ENCODE measurements at regions not wholly inside any gene's neighbourhood (a gene's known extent, or its start where the extent isn't known, plus 50 kb on each side); places are given as distances from the start of the nearest gene placed in this dataset.

- H3K4me3 ChIP-seq (ENCODE audit: control insufficient read depth, low read depth, low read length) = no peak overlapping the region
- DNase-seq (ENCODE audit: low read depth) = peak; percentile 89
- TF ChIP-seq CTCF (conservative IDR thresholded peaks at IDR 0.05; ENCODE audit: control insufficient read depth, insufficient read depth, low read depth, low read length) = peak; percentile 17
Observed at GRCh38 chr16:51409001-51409675, 258.1 kb upstream of the SALL1 start.

- DNase-seq (ENCODE audit: low read depth) = peak; percentile 89
- TF ChIP-seq CTCF (conservative IDR thresholded peaks at IDR 0.05; ENCODE audit: control insufficient read depth, insufficient read depth, low read depth, low read length) = no peak
- H3K4me3 ChIP-seq (ENCODE audit: control insufficient read depth, low read depth, low read length) = no peak overlapping the region
Observed at GRCh38 chr16:51408357-51408756, 257.3 kb upstream of the SALL1 start.

GRCh38 chr16:51407921-51408320, 256.9 kb upstream of the SALL1 start:
- peak; percentile 51 for DNase-seq (ENCODE audit: low read depth)
- H3K4me3 ChIP-seq (ENCODE audit: control insufficient read depth, low read depth, low read length) = no peak overlapping the region
- TF ChIP-seq CTCF (conservative IDR thresholded peaks at IDR 0.05; ENCODE audit: control insufficient read depth, insufficient read depth, low read depth, low read length) = no peak

GRCh38 chr16:51407199-51407598, 256.1 kb upstream of the SALL1 start:
- DNase-seq (ENCODE audit: low read depth) = no peak
- TF ChIP-seq CTCF (conservative IDR thresholded peaks at IDR 0.05; ENCODE audit: control insufficient read depth, insufficient read depth, low read depth, low read length) = no peak
- H3K4me3 ChIP-seq (ENCODE audit: control insufficient read depth, low read depth, low read length) = no peak overlapping the region

- TF ChIP-seq CTCF (conservative IDR thresholded peaks at IDR 0.05; ENCODE audit: control insufficient read depth, insufficient read depth, low read depth, low read length) = no peak
- H3K4me3 ChIP-seq (ENCODE audit: control insufficient read depth, low read depth, low read length) = no peak overlapping the region
- DNase-seq (ENCODE audit: low read depth) = no peak
Observed at GRCh38 chr16:51405361-51405760, 254.3 kb upstream of the SALL1 start.

GRCh38 chr16:51404386-51404785, 253.3 kb upstream of the SALL1 start:
- H3K4me3 ChIP-seq (ENCODE audit: control insufficient read depth, low read depth, low read length) = no peak overlapping the region
- no peak for TF ChIP-seq CTCF (conservative IDR thresholded peaks at IDR 0.05; ENCODE audit: control insufficient read depth, insufficient read depth, low read depth, low read length)
- peak; percentile 78 for DNase-seq (ENCODE audit: low read depth)

- TF ChIP-seq CTCF (conservative IDR thresholded peaks at IDR 0.05; ENCODE audit: control insufficient read depth, insufficient read depth, low read depth, low read length) = no peak
- peak; percentile 88 for DNase-seq (ENCODE audit: low read depth)
- no peak overlapping the region for H3K4me3 ChIP-seq (ENCODE audit: control insufficient read depth, low read depth, low read length)
Observed at GRCh38 chr16:51402785-51403184, 251.7 kb upstream of the SALL1 start.
